ENCODE measurements at regions not wholly inside any gene's neighbourhood (a gene's known extent, or its start where the extent isn't known, plus 50 kb on each side); places are given as distances from the start of the nearest gene placed in this dataset.

DNA sequence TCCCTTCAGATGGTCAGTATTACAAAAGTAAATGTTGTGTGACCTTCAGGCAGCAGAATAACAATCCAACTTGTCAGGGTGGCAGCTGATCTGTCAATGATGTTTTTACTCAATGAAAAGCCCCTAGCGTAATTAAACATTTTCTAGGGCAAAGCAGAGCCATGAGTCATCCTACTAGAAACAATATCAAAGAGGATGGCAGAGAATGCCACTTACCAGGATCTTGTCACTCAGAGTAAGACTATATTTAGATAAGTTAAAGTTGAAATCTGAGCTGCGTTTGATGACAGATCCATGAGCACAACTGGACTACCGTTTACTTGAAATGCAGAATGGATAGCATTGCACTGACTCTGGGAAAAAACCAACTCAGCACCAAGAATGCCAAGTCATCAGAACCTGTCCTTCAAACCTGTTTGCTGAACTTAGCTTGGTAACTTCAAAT, 612.6 kb upstream of the ACVR2A start:
- Histone ChIP-seq H4K5ac (ENCODE audit: insufficient read length, low read depth, low read length) (no peak overlapping the region), H3K79me1 (ENCODE audit: insufficient read depth, low read depth, low read length, poor library complexity, severe bottlenecking) (no peaks in the 10 kb centered on the region), H3K79me2 (ENCODE audit: insufficient read depth, low read length) (no peaks in the 10 kb centered on the region), H3K23me2 (ENCODE audit: insufficient read length, low read depth, low read length, poor library complexity, severe bottlenecking) (no peaks in the 10 kb centered on the region), H3K27ac (ENCODE audit: insufficient read length, low read depth, low read length) (no peak overlapping the region), H2AFZ (ENCODE audit: low read length) (no peak overlapping the region), H3K9ac (ENCODE audit: extremely low read depth, insufficient read length, low read length) (no peak overlapping the region), H3K27me3 (ENCODE audit: insufficient read depth, low read length) (no peaks in the 10 kb centered on the region), H3T11ph (ENCODE audit: low read length) (no peak overlapping the region), H4K20me1 (ENCODE audit: control insufficient read depth, insufficient read depth, insufficient read length) (no peaks in the 10 kb centered on the region), H3K23ac (ENCODE audit: insufficient read length, low read depth, low read length) (no peak overlapping the region), H2AK5ac (ENCODE audit: insufficient read length, low read length) (no peak overlapping the region), H4K8ac (replicated peaks; ENCODE audit: insufficient read length, low read depth, low read length) (no peak overlapping the region), H2BK12ac (ENCODE audit: insufficient read length, low read depth, low read length) (no peak overlapping the region), H3K4ac (ENCODE audit: low read depth, low read length) (no peak overlapping the region), H4K91ac (ENCODE audit: insufficient read length, low read depth, low read length) (no peak overlapping the region), H3K4me1 (ENCODE audit: insufficient read depth, low read length) (no peaks in the 10 kb centered on the region), H3K4me2 (ENCODE audit: insufficient read depth, insufficient read length, low read length) (no peak overlapping the region), H2BK20ac (ENCODE audit: low read depth, low read length, poor library complexity, severe bottlenecking) (no peak overlapping the region), H3K9me3 (ENCODE audit: control insufficient read depth, low read depth, low read length) (no peaks in the 10 kb centered on the region), H3K18ac (ENCODE audit: insufficient read length, low read depth, low read length) (no peak overlapping the region), H2BK120ac (ENCODE audit: low read depth, low read length, poor library complexity, severe bottlenecking) (no peak overlapping the region), H2BK15ac (ENCODE audit: low read depth, low read length) (no peak overlapping the region), H2BK5ac (ENCODE audit: insufficient read length, low read length) (no peak overlapping the region), H3K14ac (ENCODE audit: insufficient read depth, low read length) (no peak overlapping the region), H3K56ac (ENCODE audit: insufficient read length, low read depth, low read length) (no peak overlapping the region)
- no peak for DNase-seq
- Mint-ChIP-seq H3K9me3 (no peaks in the 10 kb centered on the region; a peak in 1 of 5 replicates), H3K27me3 (ENCODE audit: low read depth) (no peaks in the 10 kb centered on the region), H3K36me3 (ENCODE audit: insufficient read depth in 1 of 3, low read depth in 3 of 3) (0 out of 7 replicates have a peak, but pooled peaks cover 0 to 5% (median 0%) of the 10 kb centered on the region in 3 experiments), H3K27ac (no peak overlapping the region), H3K4me1 (peaks cover 6 to 10% of the 10 kb centered on the region in 2 experiments), H3K4me3 (no peak overlapping the region)
- no peak for TF ChIP-seq CTCF (conservative IDR thresholded peaks at IDR 0.05)
- WGBS (ENCODE audit: extremely low coverage, insufficient read length, low lambda C conversion rate) = no CpG with 5 or more reads among the region's 3 CpGs
